Stimulated activated CD8-positive, alpha-beta memory T cell treated with anti-CD3 and anti-CD28 coated beads, Interleukin-15, amount 100 ng/mL, for 48 hours (primary cell): ENCODE measurements at regions not wholly inside any gene's neighbourhood (a gene's known extent, or its start where the extent isn't known, plus 50 kb on each side); places are given as distances from the start of the nearest gene placed in this dataset.
"Not testable (repeated sequence)": the region's sequence is repeated elsewhere in the genome, so short reads cannot be mapped to it uniquely, and the experiment has no call there.

Experiments used
- DNase-seq, 2 donors: peaks; one replicate each; pipeline ENCODE4 v3.0.0-alpha.2; 2020; ENCODE audit warnings: low read depth in 2 of 2

DNA sequence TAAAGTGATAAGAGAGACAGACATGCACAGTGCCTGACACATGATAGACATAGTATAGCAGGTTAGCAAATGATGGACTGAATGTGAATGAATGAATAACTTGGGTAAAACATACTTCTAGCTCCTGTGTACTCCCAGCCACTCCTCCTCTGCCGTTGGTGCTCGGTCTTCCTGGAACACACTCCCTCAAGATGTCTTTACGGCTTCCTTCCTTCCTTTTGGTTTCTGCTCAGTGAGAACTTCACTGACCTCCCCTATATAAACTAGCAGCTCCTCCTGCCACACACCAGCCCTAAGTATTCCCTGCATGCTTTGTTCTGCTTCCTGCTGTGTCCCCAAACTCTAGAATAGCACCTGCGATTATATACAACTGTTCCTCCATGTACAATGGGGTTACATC, 50.2 kb downstream of the RAD54L2 start:
- DNase-seq = no peak

- no peak for DNase-seq
These were observed 52.7 kb downstream of the RAD54L2 start for GRCh38 chr3:51591231-51591630.

GRCh38 chr3:51593697-51594096, 55.2 kb downstream of the RAD54L2 start:
- DNase-seq = no peak

- DNase-seq = not testable (repeated sequence)
These were observed 61.1 kb downstream of the RAD54L2 start for GRCh38 chr3:51599638-51600037.

DNA sequence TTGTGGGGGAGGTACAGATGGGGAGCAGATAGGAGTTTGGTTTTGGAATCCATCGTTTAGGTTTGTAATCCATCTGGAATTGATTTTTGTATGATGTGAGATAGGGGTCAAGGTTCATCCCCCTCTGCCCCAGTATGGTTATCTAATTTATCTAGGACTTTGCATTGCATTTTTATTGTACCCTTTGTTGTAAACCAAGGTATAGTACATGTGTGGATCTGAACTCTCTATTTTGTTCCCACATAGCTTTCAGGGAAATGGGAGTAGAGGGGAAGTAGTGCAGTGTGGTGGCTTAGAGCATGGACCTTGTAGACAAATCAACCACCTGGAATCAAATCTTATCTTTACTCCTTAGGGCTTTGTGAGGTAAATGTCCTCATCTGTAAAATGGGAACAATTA, 65.7 kb downstream of the RAD54L2 start:
- no peak for DNase-seq

GRCh38 chr3:51605938-51606337, 65.1 kb upstream of the TEX264 start:
- peak in 1 of 2 donors; percentile 2 for DNase-seq

DNA sequence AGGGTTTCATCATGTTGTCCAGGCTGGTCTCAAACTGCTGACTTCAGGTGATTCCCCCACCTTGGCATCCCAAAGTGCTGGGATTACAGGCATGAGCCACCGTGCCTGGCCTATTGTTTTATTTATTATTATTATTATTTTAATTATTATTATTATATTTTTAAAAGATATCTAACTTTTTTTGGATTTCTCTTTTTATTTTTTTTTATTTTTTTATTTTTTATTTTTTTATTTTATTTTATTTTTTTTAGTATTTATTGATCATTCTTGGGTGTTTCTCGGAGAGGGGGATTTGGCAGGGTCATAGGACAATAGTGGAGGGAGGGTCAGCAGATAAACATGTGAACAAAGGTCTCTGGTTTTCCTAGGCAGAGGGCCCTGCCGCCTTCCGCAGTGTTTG, 64.2 kb upstream of the TEX264 start:
- DNase-seq = not testable (repeated sequence)

GRCh38 chr3:51607591-51608325, 63.3 kb upstream of the TEX264 start:
- DNase-seq = not testable (repeated sequence)

DNA sequence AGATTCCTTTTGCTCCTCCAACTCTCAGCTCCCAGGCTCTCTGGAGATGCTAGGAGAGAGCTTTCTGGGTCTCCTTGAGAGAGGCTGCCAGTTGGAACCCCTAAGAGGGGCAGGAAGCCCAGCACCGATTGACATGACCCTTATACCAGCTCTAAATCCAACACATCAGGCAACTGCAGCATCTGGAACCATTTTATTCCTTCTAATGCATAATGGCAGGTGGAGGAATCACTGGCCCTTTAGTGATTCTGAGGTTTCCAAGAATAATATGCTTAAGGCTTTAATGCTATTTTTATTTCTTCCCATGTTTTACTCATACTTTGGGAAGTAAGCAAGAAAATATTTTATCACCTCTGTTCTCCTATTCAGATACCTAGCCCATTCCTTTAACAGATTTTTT, 60.3 kb upstream of the TEX264 start:
- DNase-seq = no peak

GRCh38 chr3:51617597-51617996, 53.5 kb upstream of the TEX264 start:
- DNase-seq = no peak

- DNase-seq = not testable (repeated sequence)
These were observed 53.0 kb upstream of the TEX264 start for GRCh38 chr3:51618038-51618437.

DNA sequence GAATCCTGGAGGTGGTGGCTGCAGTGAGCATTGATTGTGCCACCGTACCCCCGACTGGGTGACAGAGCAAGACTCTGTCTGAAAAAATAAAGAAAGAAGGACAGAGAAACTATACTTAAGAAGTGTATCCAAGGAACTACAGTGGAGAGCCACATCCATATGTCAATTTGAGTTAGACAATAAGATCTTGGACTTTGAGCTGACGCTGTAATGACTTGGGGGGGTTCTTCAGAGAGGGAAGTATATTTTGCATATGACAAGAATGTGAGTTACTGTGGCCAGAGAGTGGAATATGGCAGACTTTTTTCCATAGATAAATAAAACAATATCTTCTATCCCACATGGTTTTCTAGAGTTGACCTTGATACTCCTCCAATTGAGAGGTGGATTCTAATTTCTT, 52.6 kb upstream of the TEX264 start:
- DNase-seq = no peak

DNA sequence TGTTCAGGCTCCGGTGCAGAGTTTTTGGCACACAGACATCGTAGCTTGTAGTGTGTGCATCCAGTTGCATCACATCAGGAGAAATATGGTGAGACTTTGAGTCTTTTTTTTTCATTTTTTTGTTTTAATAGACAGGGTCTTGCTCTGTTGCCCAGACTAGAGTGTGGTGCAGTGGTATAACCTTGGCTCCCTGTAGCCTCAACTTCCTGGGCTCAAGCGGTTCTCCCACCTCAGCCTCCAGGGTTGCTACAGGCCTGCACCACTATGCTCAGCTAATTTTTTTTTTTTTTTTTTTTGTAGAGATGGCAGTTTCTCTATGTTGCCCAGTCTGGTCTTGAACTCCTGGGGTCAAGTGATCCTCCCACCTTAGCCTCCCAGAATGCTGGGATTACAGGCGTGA, 51.1 kb upstream of the TEX264 start:
- no peak for DNase-seq

- DNase-seq = no peak
These were observed 50.5 kb upstream of the TEX264 start for GRCh38 chr3:51620543-51620942.

GRCh38 chr3:51621091-51621892, 49.8 kb upstream of the TEX264 start:
- no peak for DNase-seq
